Central memory CD4-positive, alpha-beta T cell (primary cell): ENCODE measurements at regions not wholly inside any gene's neighbourhood (a gene's known extent, or its start where the extent isn't known, plus 50 kb on each side); places are given as distances from the start of the nearest gene placed in this dataset.

Source experiments
- DNase-seq: peaks from one replicate; pipeline ENCODE4 v3.0.0; 2022

- DNase-seq, result no peak
These were observed 239.5 kb downstream of the EFNB2 start for GRCh38 chr13:106295971-106296370.

GRCh38 chr13:106291006-106291405 is 244.5 kb downstream of the EFNB2 start:
- DNase-seq, result no peak

GRCh38 chr13:106287351-106287750 is 248.1 kb downstream of the EFNB2 start:
- DNase-seq, result no peak

GRCh38 chr13:106286811-106287210 is 248.7 kb downstream of the EFNB2 start:
- no peak for DNase-seq

- DNase-seq, result no peak
These were observed 251.1 kb downstream of the EFNB2 start for GRCh38 chr13:106284358-106284757.

- no peak for DNase-seq
These were observed 254.0 kb downstream of the EFNB2 start for GRCh38 chr13:106281426-106281825.

GRCh38 chr13:106277484-106278154 is 257.8 kb downstream of the EFNB2 start:
- no peak for DNase-seq

- DNase-seq, result no peak
These were observed 258.6 kb downstream of the EFNB2 start for GRCh38 chr13:106276876-106277275.

GRCh38 chr13:106275446-106276032 is 259.9 kb downstream of the EFNB2 start:
- DNase-seq, result no peak

- no peak for DNase-seq
These were observed 260.8 kb downstream of the EFNB2 start for GRCh38 chr13:106274551-106275203.

- no peak for DNase-seq
These were observed 271.7 kb downstream of the EFNB2 start for GRCh38 chr13:106263801-106264200.

- DNase-seq, result no peak
These were observed 272.6 kb downstream of the EFNB2 start for GRCh38 chr13:106262886-106263285.

GRCh38 chr13:106261450-106261849 is 274.0 kb downstream of the EFNB2 start:
- no peak for DNase-seq

- no peak for DNase-seq
These were observed 275.1 kb downstream of the EFNB2 start for GRCh38 chr13:106260352-106260751.

GRCh38 chr13:106259928-106260327 is 275.5 kb downstream of the EFNB2 start:
- no peak for DNase-seq

GRCh38 chr13:106246666-106247188 is 288.7 kb downstream of the EFNB2 start:
- DNase-seq, result no peak

GRCh38 chr13:106246242-106246641 is 289.2 kb downstream of the EFNB2 start:
- DNase-seq, result no peak

GRCh38 chr13:106243011-106243565 is 292.4 kb downstream of the EFNB2 start:
- no peak for DNase-seq

GRCh38 chr13:106241974-106242953 is 293.2 kb downstream of the EFNB2 start:
- DNase-seq, result no peak

- no peak for DNase-seq
These were observed 296.8 kb downstream of the EFNB2 start for GRCh38 chr13:106238690-106239089.

- no peak for DNase-seq
These were observed 300.8 kb downstream of the EFNB2 start for GRCh38 chr13:106234636-106235035.

- no peak for DNase-seq
These were observed 302.2 kb downstream of the EFNB2 start for GRCh38 chr13:106233134-106233735.
